Midbrain (tissue), 1 donor: ENCODE measurements at regions not wholly inside any gene's neighbourhood (a gene's known extent, or its start where the extent isn't known, plus 50 kb on each side); places are given as distances from the start of the nearest gene placed in this dataset.

Experiments
- DNase-seq: peaks from one replicate; lab custom pipeline; 2025; lab: John Stamatoyannopoulos, UW

DNA sequence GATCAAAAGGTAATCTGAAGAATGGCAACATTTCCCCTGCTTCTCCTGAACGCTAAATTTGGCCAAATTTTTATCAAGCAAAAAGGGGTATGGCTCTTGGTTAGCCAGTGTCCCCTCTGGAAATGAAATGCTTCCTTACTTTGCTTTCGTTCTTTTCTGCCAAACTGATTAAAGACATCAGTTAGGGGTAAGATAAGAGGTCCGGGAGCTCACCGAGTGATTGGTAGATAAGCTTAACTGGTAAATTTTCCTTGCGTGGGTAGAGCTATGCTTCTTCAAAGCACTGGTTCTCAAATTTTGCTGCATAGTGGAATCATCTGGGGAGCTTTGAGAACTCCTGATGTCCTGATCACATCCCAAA lies 62.7 kb upstream of the MAPRE2 start:
- DNase-seq = peak; percentile 71

GRCh38 chr18:34978953-34979608 lies 62.1 kb upstream of the MAPRE2 start:
- DNase-seq = peak; percentile 78

DNA sequence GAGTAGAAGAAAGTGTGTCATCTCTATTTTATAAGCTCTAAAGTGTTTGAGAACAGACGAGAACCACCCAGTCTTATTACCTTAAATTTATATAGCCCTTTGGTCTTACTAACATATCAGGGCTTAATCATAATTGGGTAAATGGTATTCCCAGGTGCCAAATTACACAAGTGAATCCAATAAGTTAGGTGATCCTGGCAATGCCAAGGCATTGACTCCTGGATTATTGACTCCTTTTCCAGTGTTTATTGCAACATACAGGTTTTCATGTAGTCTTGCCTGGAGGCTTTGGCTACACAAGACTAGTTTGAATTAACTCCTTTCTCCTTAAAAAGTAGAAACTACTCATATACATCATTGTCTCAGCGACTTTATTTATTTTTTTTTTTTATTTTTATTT lies 59.7 kb upstream of the MAPRE2 start:
- no peak for DNase-seq

DNA sequence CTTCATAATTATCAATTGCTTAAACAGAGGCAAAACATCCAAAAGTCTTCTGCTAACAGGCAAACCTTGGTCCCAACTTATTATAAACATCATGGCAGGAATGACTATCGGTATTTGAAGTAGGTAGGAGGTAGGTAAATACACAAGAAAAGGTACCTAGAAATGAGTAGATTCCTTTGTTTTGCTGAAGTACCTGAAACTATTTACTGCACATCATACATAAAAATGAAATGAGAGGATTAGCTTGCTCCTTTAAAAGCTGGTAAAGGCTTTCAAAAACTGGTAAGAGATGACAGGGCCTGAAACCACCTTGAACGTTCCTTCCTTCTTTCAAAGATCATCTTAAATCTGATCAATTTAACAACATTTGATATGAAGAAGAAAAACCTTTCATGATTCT lies 55.2 kb upstream of the MAPRE2 start:
- no peak for DNase-seq

GRCh38 chr18:34990597-34990996 lies 50.6 kb upstream of the MAPRE2 start:
- no peak for DNase-seq

DNA sequence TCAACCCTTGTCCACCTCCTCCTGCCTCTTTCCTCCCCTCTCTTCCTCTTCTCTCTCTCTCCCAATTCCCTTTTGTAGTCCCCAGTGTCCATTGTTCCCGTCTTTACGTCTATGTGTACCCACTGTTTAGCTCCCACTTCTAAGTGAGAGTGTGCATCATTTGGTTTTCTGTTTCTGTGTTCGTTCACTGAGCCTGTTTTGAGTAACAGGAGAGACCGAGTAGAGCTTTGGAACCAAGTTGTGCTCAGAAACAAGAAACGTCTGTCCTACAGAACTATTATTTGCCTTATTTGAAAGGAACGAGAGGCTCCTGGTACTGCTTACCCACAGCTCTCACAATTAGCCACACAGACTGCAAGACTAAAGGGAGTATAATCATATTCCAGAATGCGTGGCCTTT lies 50.1 kb upstream of the MAPRE2 start:
- no peak for DNase-seq
